Osteocyte (in vitro differentiated cells): ENCODE measurements at regions not wholly inside any gene's neighbourhood (a gene's known extent, or its start where the extent isn't known, plus 50 kb on each side); places are given as distances from the start of the nearest gene placed in this dataset.
"Not testable (repeated sequence)": the region's sequence is repeated elsewhere in the genome, so short reads cannot be mapped to it uniquely, and the experiment has no call there.

ENCODE experiments used
- DNase-seq: peaks from one replicate; pipeline ENCODE4 v3.0.0; 2021; ENCODE audit warnings: mixed read lengths; ENCODE audit not compliant: unreplicated experiment; ENCODE audit errors: extremely low spot score
- H3K27ac Mint-ChIP-seq: one replicate; pipeline ENCODE4 v1.8.0; 2021; ENCODE audit warnings: mild to moderate bottlenecking, mixed read lengths; ENCODE audit not compliant: unreplicated experiment
- H3K27me3 Mint-ChIP-seq: one replicate; pipeline ENCODE4 v1.8.0; 2021; ENCODE audit warnings: mixed read lengths; ENCODE audit not compliant: unreplicated experiment
- H3K36me3 Mint-ChIP-seq: one replicate; pipeline ENCODE4 v1.8.0; 2021; ENCODE audit warnings: mixed read lengths; ENCODE audit not compliant: unreplicated experiment
- H3K4me1 Mint-ChIP-seq: one replicate; pipeline ENCODE4 v1.8.0; 2021; ENCODE audit warnings: mixed read lengths; ENCODE audit not compliant: unreplicated experiment
- H3K4me3 Mint-ChIP-seq: one replicate; pipeline ENCODE4 v1.8.0; 2021; ENCODE audit warnings: mild to moderate bottlenecking, moderate library complexity, mixed read lengths; ENCODE audit not compliant: unreplicated experiment
- H3K9me3 Mint-ChIP-seq: one replicate; pipeline ENCODE4 v1.8.0; 2021; ENCODE audit warnings: mixed read lengths; ENCODE audit not compliant: unreplicated experiment
- CTCF ChIP-seq: fragments of 200-600 bp; sonication (generic); IDR thresholded peaks from 2 replicates; pipeline ENCODE4 v1.5.0; 2021; ENCODE audit warnings: antibody characterized with exemption, mild to moderate bottlenecking, moderate library complexity

- no peaks in the 10 kb centered on the region for H3K4me1 Mint-ChIP-seq
Measured at GRCh38 chr5:143524338-143524945, 121.0 kb upstream of the NR3C1 start.

GRCh38 chr5:143521846-143522400 lies 118.4 kb upstream of the NR3C1 start:
- Mint-ChIP-seq H3K27me3 (no peaks in the 10 kb centered on the region), H3K36me3 (no peaks in the 10 kb centered on the region), H3K4me3 (no peak overlapping the region), H3K9me3 (peaks cover 5% of the 10 kb centered on the region), H3K4me1 (no peaks in the 10 kb centered on the region), H3K27ac (no peak overlapping the region)
- DNase-seq = no peak
- no peak for TF ChIP-seq CTCF

More at GRCh38 chr5:143524338-143524945, 121.0 kb upstream of the NR3C1 start:
- no peak for DNase-seq
- no peaks in the 10 kb centered on the region for H3K27me3 Mint-ChIP-seq
- TF ChIP-seq CTCF = no peak
- no peak overlapping the region for H3K27ac Mint-ChIP-seq
- no peaks in the 10 kb centered on the region for H3K36me3 Mint-ChIP-seq
- H3K4me3 Mint-ChIP-seq = no peak overlapping the region
- H3K9me3 Mint-ChIP-seq = no peaks in the 10 kb centered on the region

GRCh38 chr5:143521141-143521540 lies 117.7 kb upstream of the NR3C1 start:
- no peak for TF ChIP-seq CTCF
- peaks cover 5% of the 10 kb centered on the region for H3K9me3 Mint-ChIP-seq
- no peaks in the 10 kb centered on the region for H3K27me3 Mint-ChIP-seq
- no peak for DNase-seq
- H3K36me3 Mint-ChIP-seq = no peaks in the 10 kb centered on the region
- H3K4me1 Mint-ChIP-seq = peaks cover 4% of the 10 kb centered on the region
- no peak overlapping the region for H3K4me3 Mint-ChIP-seq
- no peak overlapping the region for H3K27ac Mint-ChIP-seq

GRCh38 chr5:143519215-143519614 lies 115.7 kb upstream of the NR3C1 start:
- H3K4me1 Mint-ChIP-seq, H3K27me3 Mint-ChIP-seq, H3K27ac Mint-ChIP-seq, DNase-seq, H3K36me3 Mint-ChIP-seq, H3K9me3 Mint-ChIP-seq, H3K4me3 Mint-ChIP-seq: not testable (repeated sequence)

GRCh38 chr5:143517824-143518223 lies 114.3 kb upstream of the NR3C1 start:
- H3K27ac Mint-ChIP-seq, H3K4me1 Mint-ChIP-seq, H3K4me3 Mint-ChIP-seq, H3K9me3 Mint-ChIP-seq, DNase-seq, H3K36me3 Mint-ChIP-seq, H3K27me3 Mint-ChIP-seq: not testable (repeated sequence)

GRCh38 chr5:143516249-143516648 lies 112.8 kb upstream of the NR3C1 start:
- Mint-ChIP-seq H3K9me3 (peaks cover 5% of the 10 kb centered on the region), H3K27me3 (no peaks in the 10 kb centered on the region), H3K4me3 (no peak overlapping the region), H3K4me1 (peaks cover 10% of the 10 kb centered on the region), H3K27ac (no peak overlapping the region), H3K36me3 (no peaks in the 10 kb centered on the region)
- TF ChIP-seq CTCF = no peak
- no peak for DNase-seq
